NOMO-1 (cell line): ENCODE measurements at regions not wholly inside any gene's neighbourhood (a gene's known extent, or its start where the extent isn't known, plus 50 kb on each side); places are given as distances from the start of the nearest gene placed in this dataset.
"Not testable (repeated sequence)": the region's sequence is repeated elsewhere in the genome, so short reads cannot be mapped to it uniquely, and the experiment has no call there.

Experiments used
- DNase-seq, 2 experiments: peaks; one replicate each; lab custom pipeline; 2025; ENCODE audit not compliant: unreplicated experiment in 2 of 2; lab: John Stamatoyannopoulos, UW

GRCh38 chr21:36207577-36208320 lies 51.1 kb downstream of the DOP1B start:
- no peak for DNase-seq

GRCh38 chr21:36208326-36209013 lies 51.8 kb downstream of the DOP1B start:
- no peak for DNase-seq

DNA sequence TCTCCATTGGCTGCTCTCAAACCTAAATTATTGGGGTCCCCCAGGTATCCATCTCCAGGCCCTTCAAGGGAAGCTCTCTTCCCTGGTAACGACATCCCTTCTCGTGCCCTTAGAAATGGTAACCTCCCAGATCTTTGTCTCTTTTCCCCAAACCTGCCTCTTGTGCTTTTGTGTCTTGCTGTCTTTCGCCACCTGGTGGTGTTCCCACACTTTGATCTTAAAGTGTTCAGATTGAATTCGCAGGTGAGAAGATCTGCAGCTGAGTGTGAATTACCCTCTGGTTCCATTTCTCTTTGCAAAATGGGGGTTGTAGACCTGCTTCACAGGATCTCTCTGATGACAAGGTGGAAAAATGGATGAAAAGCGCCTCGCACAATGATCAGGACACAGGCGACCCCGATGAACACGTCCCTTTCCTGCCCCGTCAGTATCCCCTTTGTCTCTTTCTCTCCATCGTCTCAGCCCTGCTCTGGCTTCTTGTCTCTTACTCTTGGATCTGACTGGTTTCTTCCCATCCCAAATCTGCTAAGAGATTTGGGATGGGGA lies 53.1 kb downstream of the DOP1B start:
- DNase-seq, result peak in 1 of 2 experiments; percentile 44

GRCh38 chr21:36210779-36211659 lies 54.4 kb downstream of the DOP1B start:
- no peak for DNase-seq

DNA sequence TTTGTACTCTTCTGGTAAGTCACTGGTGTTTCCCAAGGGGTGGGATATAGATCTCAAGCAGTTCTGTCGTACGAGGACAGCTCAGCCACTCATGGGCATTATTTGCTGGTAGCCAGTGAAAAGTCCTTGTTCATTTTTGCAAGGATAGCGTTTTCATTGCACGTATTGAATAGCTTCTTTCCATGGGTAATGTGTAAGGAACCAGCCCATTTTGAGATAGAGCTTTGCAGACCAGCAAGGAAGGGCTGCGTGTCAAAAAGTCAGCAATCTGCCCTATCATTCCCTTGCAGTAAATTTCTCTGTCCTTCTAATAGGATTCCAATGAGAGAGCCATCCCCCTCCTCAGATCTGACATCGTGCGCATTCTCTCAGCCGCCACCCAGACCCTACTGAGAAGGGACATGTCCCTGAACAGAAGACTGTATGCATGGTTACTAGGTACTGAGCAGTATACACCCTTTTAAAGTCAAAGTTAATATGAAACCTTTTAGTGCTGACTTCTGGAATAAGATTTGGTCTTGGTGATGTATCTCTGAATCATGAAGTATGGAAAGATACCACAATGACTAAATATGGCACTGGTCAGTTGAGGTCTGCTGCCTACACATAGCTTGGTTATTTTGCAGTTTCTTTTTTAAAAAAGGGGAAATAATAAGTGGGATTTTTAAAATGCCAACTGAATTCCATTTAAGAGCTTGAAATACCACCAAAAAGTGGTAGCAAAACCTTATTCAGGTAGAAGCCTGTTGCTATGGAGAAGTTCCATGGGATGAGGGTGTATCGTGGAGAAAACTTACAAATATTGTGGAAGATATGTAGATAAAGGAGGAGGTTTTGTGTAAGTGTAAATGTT lies 55.3 kb downstream of the DOP1B start:
- DNase-seq, result no peak

DNA sequence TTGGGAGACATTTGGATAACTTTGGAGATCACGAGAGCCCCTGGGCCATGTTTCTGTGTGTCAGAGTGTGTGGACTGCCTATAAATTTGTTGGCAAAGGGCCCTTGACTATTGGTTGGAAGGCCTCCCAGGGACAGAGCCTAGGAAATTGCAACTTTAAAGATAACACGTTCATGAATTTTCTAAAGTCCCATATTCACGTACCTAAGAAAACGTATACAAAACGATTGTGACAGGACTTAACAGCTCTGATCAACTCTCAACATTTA lies 55.8 kb downstream of the DOP1B start:
- DNase-seq, result no peak

DNA sequence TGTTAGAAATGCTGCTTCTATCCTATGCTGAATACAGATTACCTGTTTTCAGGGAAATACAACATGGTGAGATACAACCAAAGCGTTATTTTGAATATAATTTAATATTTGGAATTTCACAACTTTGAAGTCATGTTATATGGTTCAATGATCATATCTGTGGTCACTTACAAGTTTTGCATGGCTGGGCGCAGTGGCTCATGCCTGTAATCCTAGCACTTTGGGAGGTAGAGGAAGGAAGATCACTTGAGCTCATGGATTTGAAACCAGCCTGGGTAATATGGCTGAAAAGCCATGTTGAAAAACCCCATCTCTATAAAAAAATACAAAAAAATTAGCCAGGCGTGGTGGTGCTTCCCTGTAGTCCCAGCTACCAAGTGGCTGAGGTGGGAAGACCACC lies 57.9 kb downstream of the DOP1B start:
- no peak for DNase-seq

DNA sequence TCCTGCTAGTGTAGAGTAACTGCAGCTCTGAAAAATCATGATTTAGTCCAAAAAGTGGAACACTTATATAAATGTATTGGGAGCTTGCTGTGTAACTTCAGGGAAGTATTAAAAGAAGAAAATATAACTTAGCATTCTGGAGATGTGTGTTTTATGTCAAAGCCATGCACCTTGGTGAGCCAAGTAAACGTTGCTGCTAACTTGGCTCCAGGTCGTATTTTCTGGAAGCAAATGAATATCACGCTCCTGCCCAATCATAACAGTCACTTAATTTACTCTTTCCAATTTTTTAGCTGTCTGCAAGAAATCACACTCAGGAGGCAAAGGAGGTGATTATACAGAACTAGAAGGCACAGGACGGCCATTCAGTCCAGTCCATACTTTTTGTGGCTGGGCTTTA lies 61.1 kb downstream of the DOP1B start:
- DNase-seq, result no peak

DNA sequence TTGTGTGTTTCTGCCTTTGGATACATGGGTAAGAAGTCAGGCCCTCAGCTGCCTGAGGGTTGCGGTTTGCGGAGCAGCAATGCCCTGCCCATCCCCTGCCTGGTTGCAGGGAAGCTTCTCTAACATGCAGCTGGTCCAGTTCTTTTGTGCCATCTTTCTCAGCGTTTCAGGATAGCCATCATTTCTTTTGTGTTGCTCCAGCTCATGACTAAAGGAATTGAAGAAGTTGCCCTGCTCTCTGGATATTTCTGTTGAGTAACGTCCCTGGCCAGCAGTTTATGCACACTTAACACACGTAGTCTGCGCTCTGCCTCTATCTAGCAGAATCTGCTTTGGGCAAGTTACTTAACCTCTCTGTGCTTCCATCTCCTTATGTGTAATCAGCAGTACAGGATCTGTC lies 62.1 kb downstream of the DOP1B start:
- no peak for DNase-seq

DNA sequence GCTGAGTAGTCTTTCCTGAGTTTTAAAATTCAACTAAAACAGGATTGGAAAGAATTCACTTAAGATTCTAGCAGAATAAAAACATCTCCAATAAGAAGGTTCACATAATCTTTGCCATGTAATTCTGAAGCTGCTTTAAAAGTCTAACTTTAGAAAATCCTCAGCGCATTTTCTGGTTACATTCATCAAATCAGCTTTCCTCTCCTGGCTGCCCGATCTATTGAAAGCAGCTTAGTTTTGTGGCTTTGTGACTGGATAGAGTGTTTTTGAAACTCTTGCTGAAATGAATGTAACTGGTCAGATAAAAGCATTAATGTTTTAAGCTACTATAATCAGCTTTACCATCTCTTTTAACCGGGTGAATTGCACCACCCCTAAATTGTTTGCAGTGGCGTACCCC lies 66.8 kb downstream of the DOP1B start:
- DNase-seq, result no peak

GRCh38 chr21:36229181-36229580 lies 72.6 kb downstream of the DOP1B start:
- no peak for DNase-seq

- DNase-seq, result not testable (repeated sequence)
These were observed 74.8 kb downstream of the DOP1B start for GRCh38 chr21:36231444-36231843.

GRCh38 chr21:36232641-36233040 lies 76.0 kb downstream of the DOP1B start:
- DNase-seq, result no peak

DNA sequence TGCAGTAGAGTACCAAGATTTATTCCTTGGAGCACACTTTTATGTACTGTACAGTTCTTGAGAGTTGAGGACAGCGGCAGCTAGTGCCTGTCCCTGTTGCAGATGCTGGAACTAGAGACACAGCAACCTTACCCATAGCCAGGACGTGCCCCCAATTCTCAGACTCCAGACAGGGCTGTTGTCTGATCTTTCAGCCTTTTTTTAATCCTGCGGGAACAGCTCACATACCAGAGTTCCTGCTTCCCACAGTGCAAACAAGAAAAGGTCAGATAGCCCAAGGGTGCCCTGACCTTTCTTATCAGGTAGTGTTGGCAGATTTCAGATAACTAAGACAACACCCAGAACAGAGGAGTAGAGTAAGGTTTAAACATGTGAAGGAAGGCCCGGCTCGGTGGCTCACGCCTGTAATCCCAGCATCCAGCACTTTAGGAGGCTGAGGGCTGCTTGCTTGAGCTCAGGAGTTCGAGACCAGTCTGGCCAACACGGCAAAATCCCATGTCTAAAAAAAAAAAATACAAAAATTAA lies 78.5 kb downstream of the DOP1B start:
- no peak for DNase-seq

DNA sequence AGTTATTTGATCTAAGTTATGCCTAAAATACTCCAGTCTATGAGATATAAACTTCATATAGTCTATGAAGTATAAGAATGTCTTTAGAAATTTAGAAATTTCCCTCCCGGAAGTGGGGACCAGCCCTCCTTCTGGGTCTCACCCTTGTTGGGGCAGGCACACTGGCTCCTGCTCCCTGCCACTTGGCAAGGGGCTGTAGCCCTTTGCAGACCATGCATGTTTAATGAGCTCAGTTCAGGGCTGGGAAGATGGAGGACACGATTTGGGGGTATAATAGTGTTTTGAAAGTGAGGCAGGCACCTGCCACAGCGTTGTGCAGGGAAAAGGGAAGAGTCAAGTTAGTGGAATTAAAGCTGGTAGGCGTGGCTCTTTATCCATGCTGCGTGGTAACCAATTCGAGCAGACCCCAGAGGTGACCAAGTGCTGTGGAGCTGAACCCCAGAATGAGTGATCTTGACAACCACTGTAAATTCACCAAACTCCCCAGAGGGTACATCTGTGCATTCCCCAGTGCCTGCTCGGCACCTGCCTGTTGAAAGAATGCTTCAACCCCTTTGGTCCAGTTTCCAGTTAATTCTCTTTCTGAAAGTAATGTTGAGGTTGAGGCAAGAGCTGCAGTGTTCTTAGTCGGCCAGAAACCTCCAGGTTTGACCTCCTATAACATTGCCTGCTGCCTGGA lies 79.6 kb downstream of the DOP1B start:
- DNase-seq, result no peak

- DNase-seq, result no peak
These were observed 80.8 kb downstream of the DOP1B start for GRCh38 chr21:36237441-36237840.

DNA sequence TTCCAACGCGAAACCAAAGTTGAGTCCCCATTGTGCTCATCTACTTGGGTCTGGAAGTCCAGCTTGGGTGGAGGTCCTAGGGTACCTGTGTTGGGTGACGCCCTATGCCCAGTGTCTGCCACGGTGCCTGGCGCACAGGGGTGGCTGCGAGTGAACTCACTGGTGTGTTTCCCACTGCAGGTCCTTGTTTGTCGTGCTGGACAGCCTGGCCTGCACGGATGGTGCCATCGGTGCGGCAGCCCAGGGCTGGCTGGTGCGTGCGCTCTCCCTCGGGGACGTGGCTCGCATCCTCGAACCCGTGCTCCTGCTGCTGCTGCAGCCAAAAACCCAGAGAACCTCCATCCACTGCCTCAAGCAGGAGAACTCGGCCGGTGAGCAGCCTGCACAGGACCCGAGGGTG lies 80.4 kb upstream of the MORC3 start:
- DNase-seq, result no peak

- DNase-seq, result no peak
These were observed 78.3 kb upstream of the MORC3 start for GRCh38 chr21:36241717-36242116.

- DNase-seq, result no peak
These were observed 74.9 kb upstream of the MORC3 start for GRCh38 chr21:36245115-36245514.

GRCh38 chr21:36245649-36246048 lies 74.3 kb upstream of the MORC3 start:
- no peak for DNase-seq
